CD14-positive monocyte (primary cell): ENCODE measurements at regions not wholly inside any gene's neighbourhood (a gene's known extent, or its start where the extent isn't known, plus 50 kb on each side); places are given as distances from the start of the nearest gene placed in this dataset.
"Not testable (repeated sequence)": the region's sequence is repeated elsewhere in the genome, so short reads cannot be mapped to it uniquely, and the experiment has no call there.

ENCODE experiments used
- DNase-seq, 3 donors: peaks; one replicate each; pipeline ENCODE4 v3.0.0-alpha.2; 2011 to 2022
- H2AFZ ChIP-seq: 2 replicates; pipeline ENCODE4 v1.6.0; 2012; ENCODE audit warnings: mild to moderate bottlenecking, low read depth, low read length, inconsistent platforms; ENCODE audit not compliant: insufficient read depth, poor library complexity, severe bottlenecking
- H3K27ac ChIP-seq, 2 donors: 1 replicate in 1 of 2; 2 replicates in 1 of 2; pipeline ENCODE4 v1.5.1; 2012 to 2013; ENCODE audit warnings: low read length in 2 of 2, control low read depth in 1 of 2, inconsistent platforms in 1 of 2, low read depth in 1 of 2, mild to moderate bottlenecking in 1 of 2
- H3K27me3 ChIP-seq, 2 donors: one replicate each; pipeline versions ENCODE4 v1.6.0 to v1.6.1; 2011 to 2013; ENCODE audit warnings: low read length in 2 of 2; ENCODE audit not compliant: control insufficient read depth in 2 of 2, insufficient read depth in 2 of 2
- H3K36me3 ChIP-seq, 2 donors: replicated peaks in 1 of 2; 1 replicate in 1 of 2; 2 replicates in 1 of 2; pipeline versions ENCODE4 v1.5.1 to v1.6.1; 2012 to 2013; ENCODE audit warnings: low read length in 2 of 2, control low read depth in 1 of 2, inconsistent platforms in 1 of 2, mild to moderate bottlenecking in 1 of 2; ENCODE audit not compliant: insufficient read depth in 2 of 2, control insufficient read depth in 1 of 2
- H3K4me1 ChIP-seq, 2 donors: 1 replicate in 1 of 2; 2 replicates in 1 of 2; pipeline versions ENCODE4 v1.5.1 to v1.6.1; 2012 to 2013; ENCODE audit warnings: low read length in 2 of 2, control low read depth in 1 of 2, inconsistent platforms in 1 of 2, mild to moderate bottlenecking in 1 of 2, moderate library complexity in 1 of 2; ENCODE audit not compliant: insufficient read depth in 2 of 2, control insufficient read depth in 1 of 2
- H3K4me2 ChIP-seq: replicated peaks from 2 replicates; pipeline ENCODE3; 2012; ENCODE audit warnings: low read length, moderate library complexity, mild to moderate bottlenecking; ENCODE audit not compliant: poor library complexity, severe bottlenecking; ENCODE audit errors: extremely low read depth
- H3K4me3 ChIP-seq, 3 experiments: fragments of 200-600 bp in 1 of 3; sonication (generic) in 1 of 3; replicated peaks in 1 of 3; 1 replicate in 2 of 3; 2 replicates in 1 of 3; pipeline ENCODE4 v1.5.1; 2011 to 2013; ENCODE audit warnings: low read length in 3 of 3, mild to moderate bottlenecking in 3 of 3, control low read depth in 2 of 3, low read depth in 2 of 3, inconsistent platforms in 1 of 3, moderate library complexity in 1 of 3
- H3K79me2 ChIP-seq: 2 replicates; pipeline ENCODE4 v1.6.0; 2012; ENCODE audit warnings: mild to moderate bottlenecking, control low read depth, inconsistent platforms, low read length, moderate library complexity; ENCODE audit not compliant: insufficient read depth
- H3K9ac ChIP-seq: 2 replicates; pipeline ENCODE4 v1.6.0; 2017; ENCODE audit warnings: low read length, mild to moderate bottlenecking; ENCODE audit not compliant: insufficient read depth, poor library complexity, severe bottlenecking
- H3K9me3 ChIP-seq, 2 donors: replicated peaks in 1 of 2; 1 replicate in 1 of 2; 2 replicates in 1 of 2; pipeline versions ENCODE4 v1.5.1 to v1.6.1; 2012 to 2013; ENCODE audit warnings: low read length in 2 of 2, control low read depth in 1 of 2; ENCODE audit not compliant: control insufficient read depth in 1 of 2, insufficient read depth in 1 of 2
- H4K20me1 ChIP-seq: 2 replicates; pipeline ENCODE4 v1.6.0; 2012; ENCODE audit warnings: mild to moderate bottlenecking, low read length, control low read depth, moderate library complexity; ENCODE audit not compliant: insufficient read depth
- H3K27ac Mint-ChIP-seq, 7 donors: one replicate each; pipeline ENCODE4 v1.8.0; 2020; ENCODE audit warnings: mild to moderate bottlenecking in 7 of 7, mixed read lengths in 7 of 7, moderate library complexity in 6 of 7, inconsistent platforms in 2 of 7
- H3K27me3 Mint-ChIP-seq, 3 donors: one replicate each; pipeline ENCODE4 v1.8.0; 2021 to 2022; ENCODE audit warnings: low read depth in 3 of 3, mild to moderate bottlenecking in 3 of 3, mixed read lengths in 3 of 3, moderate library complexity in 3 of 3, inconsistent platforms in 1 of 3
- H3K36me3 Mint-ChIP-seq, 2 donors: one replicate each; pipeline ENCODE4 v1.8.0; 2020; ENCODE audit warnings: mixed read lengths in 2 of 2, inconsistent platforms in 1 of 2, mild to moderate bottlenecking in 1 of 2
- H3K4me1 Mint-ChIP-seq: one replicate; pipeline ENCODE4 v1.8.0; 2020; ENCODE audit warnings: mild to moderate bottlenecking, mixed read lengths
- H3K4me3 Mint-ChIP-seq, 2 donors: one replicate each; pipeline ENCODE4 v1.8.0; 2020; ENCODE audit warnings: mild to moderate bottlenecking in 2 of 2, mixed read lengths in 2 of 2, moderate library complexity in 1 of 2
- H3K9me3 Mint-ChIP-seq, 7 donors: one replicate each; pipeline ENCODE4 v1.8.0; 2020 to 2022; ENCODE audit warnings: mixed read lengths in 7 of 7, mild to moderate bottlenecking in 6 of 7, moderate library complexity in 6 of 7, inconsistent platforms in 2 of 7
- CTCF ChIP-seq: fragments of 200-600 bp; IDR thresholded peaks from one replicate; pipeline ENCODE4 v1.8.0; 2022; ENCODE audit warnings: antibody characterized with exemption, mild to moderate bottlenecking
- WGBS: methylation state at CpG from one replicate; pipeline ENCODE4 v1.1.5; 2013; ENCODE audit warnings: missing lambda C conversion rate; ENCODE audit not compliant: insufficient coverage; 5-methylcytosine and 5-hydroxymethylcytosine counted together
- intact Hi-C, 2 donors: fragments of 100-400 bp; cut with micrococcal nuclease; formaldehyde crosslinking; loops; one replicate each; pipeline versions ENCODE4 v1.15.0 to v1.15.1; 2023

GRCh38 chr1:168835791-168836190 is 106.8 kb upstream of the DPT start:
- peaks cover 0 to 3% (median 0%) of the 10 kb centered on the region in 3 donors for H3K27me3 Mint-ChIP-seq
- H3K4me3 Mint-ChIP-seq: no peak overlapping the region
- H3K4me1 Mint-ChIP-seq: no peaks in the 10 kb centered on the region
- H3K27me3 ChIP-seq: no peaks in the 10 kb centered on the region
- no peaks in the 10 kb centered on the region for H4K20me1 ChIP-seq
- peaks cover 6 to 9% (median 6%) of the 10 kb centered on the region in 7 donors for H3K9me3 Mint-ChIP-seq
- intact Hi-C loops: no loop called here
- H3K9ac ChIP-seq: no peak overlapping the region
- H2AFZ ChIP-seq: no peak overlapping the region
- no peak overlapping the region for H3K27ac Mint-ChIP-seq
- H3K79me2 ChIP-seq: no peaks in the 10 kb centered on the region
- 100% methylated on average over 2 of the region's 2 CpGs for WGBS
- H3K4me1 ChIP-seq: no peaks in the 10 kb centered on the region
- H3K36me3 Mint-ChIP-seq: no peaks in the 10 kb centered on the region
- no peak for TF ChIP-seq CTCF
- DNase-seq: no peak
- no peak overlapping the region for H3K4me2 ChIP-seq
- no peak overlapping the region for H3K27ac ChIP-seq
- H3K36me3 ChIP-seq: no peaks in the 10 kb centered on the region
- H3K4me3 ChIP-seq: no peak overlapping the region
- no peaks in the 10 kb centered on the region for H3K9me3 ChIP-seq

GRCh38 chr1:168836469-168836868 is 107.5 kb upstream of the DPT start:
- H3K9ac ChIP-seq: no peak overlapping the region
- H3K27ac Mint-ChIP-seq: no peak overlapping the region
- H3K9me3 ChIP-seq: no peaks in the 10 kb centered on the region
- no peaks in the 10 kb centered on the region for H3K27me3 ChIP-seq
- no peaks in the 10 kb centered on the region for H3K79me2 ChIP-seq
- H3K27ac ChIP-seq: no peak overlapping the region
- H4K20me1 ChIP-seq: no peaks in the 10 kb centered on the region
- H3K9me3 Mint-ChIP-seq: peaks cover 6 to 9% (median 6%) of the 10 kb centered on the region in 7 donors
- no peak overlapping the region for H3K4me3 Mint-ChIP-seq
- DNase-seq: no peak
- TF ChIP-seq CTCF: no peak
- H3K36me3 ChIP-seq: no peaks in the 10 kb centered on the region
- intact Hi-C loops: no loop called here
- H3K27me3 Mint-ChIP-seq: peaks cover 0 to 3% (median 0%) of the 10 kb centered on the region in 3 donors
- H3K36me3 Mint-ChIP-seq: no peaks in the 10 kb centered on the region
- 100% methylated on average over 3 of the region's 3 CpGs for WGBS
- no peaks in the 10 kb centered on the region for H3K4me1 ChIP-seq
- H2AFZ ChIP-seq: no peak overlapping the region
- no peaks in the 10 kb centered on the region for H3K4me1 Mint-ChIP-seq
- H3K4me2 ChIP-seq: no peak overlapping the region
- no peak overlapping the region for H3K4me3 ChIP-seq

- H3K4me3 Mint-ChIP-seq, H3K27me3 ChIP-seq, H3K9me3 ChIP-seq, H3K27ac ChIP-seq, H4K20me1 ChIP-seq, H3K36me3 Mint-ChIP-seq, H3K27ac Mint-ChIP-seq, H3K9me3 Mint-ChIP-seq, H2AFZ ChIP-seq, H3K4me2 ChIP-seq, H3K9ac ChIP-seq, H3K4me1 ChIP-seq, DNase-seq, H3K27me3 Mint-ChIP-seq, H3K36me3 ChIP-seq, H3K79me2 ChIP-seq, H3K4me1 Mint-ChIP-seq, H3K4me3 ChIP-seq, intact Hi-C loops: not testable (repeated sequence)
- 97% methylated on average over 6 of the region's 30 CpGs for WGBS
Measured at GRCh38 chr1:168837230-168837629, 108.2 kb upstream of the DPT start.
